Hematopoietic multipotent progenitor cell treated with erythropoietin and hydrocortisone succinate and interleukin-3 and kit ligand, for 4 days (in vitro differentiated cells): ENCODE measurements at regions not wholly inside any gene's neighbourhood (a gene's known extent, or its start where the extent isn't known, plus 50 kb on each side); places are given as distances from the start of the nearest gene placed in this dataset.
"Not testable (repeated sequence)": the region's sequence is repeated elsewhere in the genome, so short reads cannot be mapped to it uniquely, and the experiment has no call there.

Experiments
- DNase-seq: peaks from one replicate; pipeline ENCODE4 v3.0.0-alpha.2; 2015

DNA sequence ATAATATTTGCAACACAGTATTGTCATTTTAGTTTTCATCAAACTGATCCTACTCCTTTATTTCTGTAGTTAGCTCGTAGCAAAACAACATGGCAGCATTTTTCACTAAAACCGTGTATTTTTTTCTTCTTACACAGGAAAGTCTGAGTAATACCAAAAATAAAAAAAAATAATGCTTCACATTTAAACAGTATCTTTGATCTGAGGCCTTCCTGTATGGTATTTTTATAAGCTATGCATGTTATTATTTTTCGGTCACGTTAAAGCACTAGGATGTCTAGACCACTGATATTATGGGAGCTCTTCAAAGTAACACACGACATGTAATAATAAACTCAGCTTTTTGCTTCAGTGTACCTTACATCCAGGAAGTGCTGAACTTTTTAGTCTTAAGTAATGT, 94.1 kb upstream of the SRD5A3 start:
- no peak for DNase-seq

DNA sequence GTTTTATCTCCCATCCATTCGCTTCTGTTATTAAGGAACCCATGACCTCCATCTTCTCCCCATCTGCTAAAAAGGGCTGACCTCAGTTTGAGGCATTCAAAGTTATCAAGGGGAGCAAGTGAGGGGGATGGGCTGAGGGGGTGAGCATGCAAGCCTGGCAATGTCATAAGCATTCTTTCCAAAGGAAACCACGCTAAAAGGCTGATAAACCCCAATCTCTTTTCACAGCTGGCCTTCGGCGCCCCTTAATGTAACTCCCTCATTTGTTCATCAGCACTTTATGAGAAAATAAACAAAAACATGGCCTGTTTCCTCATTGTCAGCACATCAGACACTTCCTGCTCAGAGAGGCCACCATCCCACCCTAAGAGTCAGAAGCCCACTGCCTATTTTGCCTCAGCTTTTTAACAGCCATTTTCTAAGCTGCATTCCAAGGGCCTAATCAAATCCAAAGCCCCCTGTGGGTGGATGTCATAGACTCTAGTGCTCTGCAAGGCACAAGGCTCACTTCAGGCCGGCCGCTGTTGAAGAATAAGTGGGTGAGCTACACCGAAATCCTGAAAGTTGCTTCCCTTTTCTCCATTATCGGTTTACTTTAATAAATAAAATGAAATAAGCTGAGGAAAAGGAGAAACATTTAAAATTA, 92.0 kb upstream of the SRD5A3 start:
- DNase-seq, result peak; percentile 77

DNA sequence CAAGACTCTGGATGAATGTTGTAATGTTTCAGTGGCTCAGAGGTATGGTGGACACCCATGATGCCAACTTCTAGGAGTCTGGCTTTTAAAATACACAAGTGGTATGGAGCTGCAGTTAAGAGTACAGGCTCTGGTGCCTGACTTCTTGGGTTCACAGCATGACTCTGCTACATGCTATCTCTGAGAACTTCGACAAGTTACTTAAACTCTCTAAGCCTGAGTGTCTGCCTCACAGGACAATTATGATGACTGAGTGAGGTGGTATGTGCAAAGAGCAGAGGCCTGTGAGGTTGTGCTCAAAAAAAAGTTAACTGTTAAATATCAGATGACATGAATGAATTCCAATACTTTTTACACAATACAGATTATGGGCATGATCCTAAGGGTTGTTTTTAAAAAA, 90.9 kb upstream of the SRD5A3 start:
- DNase-seq, result no peak

DNA sequence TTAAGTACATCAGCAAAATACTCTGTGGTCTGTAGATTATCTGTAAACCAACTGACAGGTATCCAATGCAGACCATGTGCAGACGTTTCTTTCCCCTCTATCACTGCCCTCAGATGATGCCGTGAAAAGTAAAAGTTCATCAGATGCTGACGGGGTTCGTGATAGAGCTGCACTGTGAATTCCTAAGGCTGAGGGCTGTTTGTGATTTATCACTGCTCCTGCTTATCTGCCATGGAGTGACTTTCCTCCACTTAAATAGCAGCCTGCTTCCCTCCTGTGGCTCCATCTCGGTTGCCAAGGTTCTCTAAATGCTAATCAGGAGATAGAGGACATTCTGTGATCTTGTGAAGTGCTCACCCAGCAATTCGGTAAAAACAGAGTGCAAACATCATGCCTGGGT, 89.3 kb upstream of the SRD5A3 start:
- DNase-seq, result peak; percentile 39

DNA sequence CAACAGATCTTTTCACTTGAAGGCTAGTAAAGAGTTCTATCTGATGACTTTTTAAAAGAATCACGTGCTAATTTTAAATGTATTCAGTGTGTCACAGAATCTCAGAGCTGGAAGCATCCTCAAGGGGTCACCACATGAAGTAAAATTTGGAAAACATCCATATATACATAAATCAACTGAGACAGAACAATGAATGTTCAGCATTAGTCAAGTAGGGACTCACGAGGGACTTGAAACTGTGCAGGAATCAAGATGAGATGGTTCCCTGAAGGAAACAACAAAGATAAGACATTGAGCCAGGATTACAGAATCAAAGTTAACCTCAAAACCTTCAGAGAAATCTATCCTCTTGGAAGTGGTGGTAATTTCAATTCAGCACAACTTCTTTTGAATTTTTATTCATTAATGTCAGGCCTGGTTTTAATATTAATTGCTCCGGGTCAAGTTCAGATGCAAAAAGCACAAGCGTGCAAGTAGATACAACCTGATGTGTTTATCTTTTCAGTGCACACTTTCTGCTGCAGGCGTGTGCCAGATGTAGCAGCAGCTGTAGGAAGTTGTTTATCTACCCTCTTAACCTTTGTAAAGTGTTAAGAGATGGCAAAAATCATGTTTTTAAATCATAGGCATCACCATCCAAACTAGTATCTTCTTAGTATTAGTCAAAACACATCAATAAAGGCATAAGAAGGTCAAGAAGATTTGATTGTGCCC, 87.7 kb upstream of the SRD5A3 start:
- DNase-seq, result peak; percentile 35

DNA sequence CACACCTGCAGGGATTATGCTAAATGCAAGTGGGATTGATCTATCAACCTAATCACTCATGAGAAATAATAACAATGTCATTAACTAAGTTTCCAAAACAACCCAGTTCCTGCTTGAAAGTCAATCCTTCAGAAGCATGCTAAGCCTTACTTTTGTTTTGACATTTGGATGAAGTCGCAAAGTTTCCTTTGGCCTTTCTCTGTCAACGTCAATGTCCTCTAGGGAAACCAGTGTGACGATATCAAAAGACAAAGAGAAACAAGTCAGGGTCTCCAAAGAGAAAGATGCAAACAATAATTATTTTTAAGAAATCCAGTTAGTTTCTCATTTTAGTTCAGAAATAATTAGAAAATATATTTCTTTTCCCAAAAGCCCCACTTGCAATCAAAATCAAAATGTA, 86.7 kb upstream of the SRD5A3 start:
- no peak for DNase-seq

DNA sequence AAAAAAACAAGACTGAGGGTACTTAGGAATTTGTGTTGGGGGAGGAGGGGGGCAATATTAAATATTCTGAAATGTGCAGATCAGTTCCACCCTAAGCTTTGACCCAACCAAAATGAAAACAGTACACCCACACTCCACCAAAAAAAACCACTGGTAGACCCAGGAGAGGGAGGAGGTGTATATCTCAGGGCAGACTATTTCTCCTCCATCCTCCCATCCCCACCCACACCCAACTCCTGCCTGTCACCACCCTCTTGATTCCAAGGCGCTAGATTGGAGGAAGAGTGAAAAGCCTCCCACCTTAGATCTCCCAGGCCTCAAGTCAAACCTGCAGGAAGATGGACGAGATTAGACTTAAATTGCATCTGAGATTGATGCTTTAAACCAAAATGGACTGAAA, 76.6 kb upstream of the SRD5A3 start:
- no peak for DNase-seq

DNA sequence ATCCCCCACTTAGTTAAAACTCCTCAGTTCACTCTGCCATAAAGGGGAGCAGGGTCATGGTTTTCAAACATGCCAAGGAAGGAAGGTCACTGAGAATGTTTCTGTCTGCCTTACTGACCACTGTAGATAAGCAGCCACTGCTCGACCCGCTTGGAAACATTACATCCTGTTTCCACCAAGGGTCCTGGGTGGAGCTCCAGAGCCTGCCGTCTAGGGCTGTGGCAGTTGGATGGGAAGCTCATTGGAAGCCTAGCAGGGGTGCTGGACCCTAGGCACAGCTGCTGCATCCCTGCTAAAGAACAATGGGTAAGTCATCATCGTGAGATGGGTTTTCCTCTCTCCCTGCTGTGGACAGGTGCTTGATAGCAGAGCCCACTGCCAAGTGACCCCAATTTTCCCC, 76.0 kb upstream of the SRD5A3 start:
- DNase-seq, result peak; percentile 32

DNA sequence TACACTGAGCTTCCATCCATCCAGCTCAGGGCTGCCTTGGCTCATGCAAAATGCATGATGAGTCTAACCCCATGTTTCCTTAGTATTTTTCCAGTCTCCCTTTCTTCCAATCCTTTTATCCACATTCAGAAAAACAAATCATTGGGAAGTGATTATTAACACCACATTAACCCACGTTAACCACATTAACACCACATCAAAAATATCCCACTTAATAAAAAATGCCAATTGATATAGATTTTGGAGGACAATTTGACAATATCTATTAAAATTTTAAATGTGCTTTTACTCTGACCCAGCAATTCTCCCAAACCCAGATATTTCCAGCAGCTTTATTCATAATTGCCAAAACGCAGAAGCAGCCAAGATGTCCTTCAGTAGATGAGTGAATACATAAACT, 75.6 kb upstream of the SRD5A3 start:
- no peak for DNase-seq

DNA sequence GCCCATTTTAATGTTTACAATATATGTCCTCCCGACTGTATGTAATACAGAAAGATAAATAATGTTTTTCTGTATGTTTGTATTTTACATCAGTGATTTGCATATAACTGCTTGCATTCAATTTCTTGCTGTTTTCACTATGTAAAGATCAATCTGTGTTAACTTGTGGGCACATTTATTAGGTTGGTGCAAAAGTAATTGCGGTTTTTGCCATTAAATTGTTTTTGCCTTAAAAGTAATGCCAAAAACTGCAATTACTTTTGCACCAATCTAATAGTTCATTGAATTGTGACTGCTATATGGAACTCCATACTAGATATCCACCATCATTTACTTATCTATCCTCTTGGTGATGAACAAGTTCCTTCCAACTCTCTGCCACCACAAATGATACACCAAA, 73.9 kb upstream of the SRD5A3 start:
- no peak for DNase-seq

DNA sequence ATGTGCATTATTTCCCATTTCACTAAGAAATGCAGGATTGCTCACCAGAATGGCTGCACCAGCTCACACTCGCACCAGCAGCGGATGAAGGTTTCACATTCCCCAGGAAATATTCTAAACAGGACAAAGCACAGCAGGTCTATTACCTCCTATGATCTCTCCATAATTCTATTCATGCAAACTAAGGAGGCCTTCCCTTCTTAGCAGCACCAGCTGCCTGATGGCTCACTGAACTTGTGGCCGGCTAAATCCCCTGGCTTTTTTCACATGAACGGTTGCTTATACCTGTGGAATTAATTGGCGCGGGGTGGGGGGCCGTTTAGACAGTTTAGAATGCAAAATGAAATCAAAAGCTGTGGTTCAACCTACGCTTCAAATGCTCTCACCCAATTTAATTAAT, 73.5 kb upstream of the SRD5A3 start:
- no peak for DNase-seq

DNA sequence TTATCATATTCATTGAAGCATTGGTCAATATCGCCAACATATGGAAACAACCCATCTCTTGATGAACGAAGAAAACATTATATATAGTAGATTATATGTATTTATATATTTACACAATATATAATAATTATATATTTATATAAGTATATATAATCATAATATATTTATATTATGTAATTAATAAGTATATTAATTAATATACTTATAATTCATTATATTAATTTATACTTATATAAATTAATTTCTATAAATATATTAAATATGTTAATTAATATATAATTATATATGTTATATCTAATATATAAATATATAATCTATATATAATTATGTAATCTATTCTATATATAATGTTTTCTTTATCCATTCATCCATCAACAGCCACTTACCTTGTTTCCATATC, 69.0 kb upstream of the SRD5A3 start:
- no peak for DNase-seq

DNA sequence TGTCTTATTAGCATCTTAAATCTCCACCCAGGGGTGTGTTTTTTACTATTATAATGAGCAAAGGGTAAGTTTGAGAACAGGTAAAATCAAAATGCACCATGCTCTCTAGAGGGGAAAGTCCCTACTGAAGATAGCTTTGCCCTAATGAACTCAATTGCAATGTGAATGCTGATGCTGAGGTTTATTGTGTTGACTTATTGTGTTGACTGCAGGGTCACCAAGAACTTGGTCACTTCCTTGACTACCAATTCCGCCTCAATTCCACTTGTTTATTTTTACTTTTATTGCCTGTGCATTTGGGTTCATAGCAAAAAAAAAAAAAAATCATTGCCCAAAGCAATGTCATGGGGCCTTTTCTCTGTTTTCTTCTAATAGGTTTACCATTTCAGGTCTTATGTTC, 67.7 kb upstream of the SRD5A3 start:
- DNase-seq, result no peak

DNA sequence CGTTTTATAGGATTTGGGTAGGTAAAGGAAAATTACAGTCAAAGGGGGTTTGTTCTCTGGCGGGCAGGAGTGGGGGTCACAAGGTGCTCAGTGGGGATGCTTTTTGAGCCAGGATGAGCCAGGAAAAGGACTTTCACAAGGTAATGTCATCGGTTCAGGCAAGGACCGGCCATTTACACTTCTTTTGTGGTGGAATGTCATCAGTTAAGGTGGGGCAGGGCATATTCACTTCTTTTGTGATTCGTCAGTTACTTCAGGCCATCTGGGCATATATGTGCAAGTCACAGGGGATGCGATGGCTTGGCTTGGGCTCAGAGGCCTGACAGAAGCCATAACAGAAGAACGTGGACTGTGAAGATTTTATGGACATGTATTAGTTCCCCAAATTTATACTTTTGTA, 65.6 kb upstream of the SRD5A3 start:
- DNase-seq, result not testable (repeated sequence)

DNA sequence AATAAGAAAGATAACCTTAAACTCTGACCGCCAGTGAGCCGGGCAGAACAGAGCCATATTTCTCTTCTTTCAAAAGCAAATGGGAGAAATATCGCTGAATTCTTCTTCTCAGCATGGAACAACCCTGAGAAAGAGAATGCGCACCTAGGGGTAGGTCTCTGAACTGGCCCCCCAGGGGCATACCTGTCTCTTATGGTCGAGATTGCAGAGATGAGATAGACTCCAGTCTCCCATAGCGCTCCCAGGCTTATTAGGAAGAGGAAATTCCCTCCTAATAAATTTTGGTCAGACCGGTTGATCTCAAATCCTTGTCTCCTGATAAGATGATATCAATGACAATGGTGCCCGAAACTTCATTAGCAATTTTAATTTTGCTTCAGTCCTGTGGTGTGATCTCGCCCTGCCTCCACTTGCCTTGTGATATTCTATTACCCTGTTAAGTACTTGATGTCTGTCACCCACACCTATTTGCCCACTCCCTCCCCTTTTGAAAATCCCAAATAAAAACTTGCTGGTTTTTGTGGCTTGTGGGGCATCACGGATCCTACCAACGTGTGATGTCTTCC, 64.8 kb upstream of the SRD5A3 start:
- DNase-seq, result not testable (repeated sequence)

DNA sequence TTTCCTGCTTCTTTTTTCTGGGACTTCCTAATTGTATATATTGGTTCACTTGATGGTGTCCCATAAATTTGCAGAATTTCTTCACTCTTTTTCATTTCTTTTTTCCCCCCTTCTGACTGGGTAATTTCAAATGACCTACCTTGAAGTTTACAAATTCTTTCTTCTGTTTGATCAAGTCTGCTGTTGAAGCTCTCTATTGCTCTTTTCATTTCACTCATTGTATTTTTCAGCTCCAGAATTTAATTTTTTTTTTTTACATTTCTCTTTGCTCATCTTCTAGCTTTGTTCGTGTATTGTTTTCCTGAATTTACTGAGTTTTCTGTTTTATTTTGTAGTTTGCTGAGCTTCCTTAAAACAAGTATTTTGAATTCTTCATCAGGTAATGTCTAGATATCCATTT, 61.7 kb upstream of the SRD5A3 start:
- DNase-seq, result no peak

DNA sequence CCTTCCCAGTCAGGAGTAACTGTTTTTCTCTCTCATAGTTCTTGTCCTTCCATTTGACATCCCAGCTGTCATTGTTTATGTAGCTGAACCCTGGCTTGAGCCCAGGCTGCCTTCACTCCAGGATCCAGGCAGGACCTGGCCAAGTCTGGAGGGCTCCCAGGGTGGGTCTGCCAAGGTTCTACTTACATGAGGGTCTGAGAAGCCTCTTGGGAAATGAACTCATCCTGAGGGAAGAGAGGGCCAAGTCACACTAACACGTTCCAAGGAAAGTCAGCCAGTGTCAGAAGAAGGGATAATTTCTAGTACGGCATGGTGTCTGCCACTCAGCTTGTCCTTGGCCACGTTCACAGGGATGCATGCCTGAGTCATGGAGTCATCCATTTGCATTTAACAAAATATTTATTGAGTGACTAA, 54.8 kb upstream of the SRD5A3 start:
- DNase-seq, result no peak

DNA sequence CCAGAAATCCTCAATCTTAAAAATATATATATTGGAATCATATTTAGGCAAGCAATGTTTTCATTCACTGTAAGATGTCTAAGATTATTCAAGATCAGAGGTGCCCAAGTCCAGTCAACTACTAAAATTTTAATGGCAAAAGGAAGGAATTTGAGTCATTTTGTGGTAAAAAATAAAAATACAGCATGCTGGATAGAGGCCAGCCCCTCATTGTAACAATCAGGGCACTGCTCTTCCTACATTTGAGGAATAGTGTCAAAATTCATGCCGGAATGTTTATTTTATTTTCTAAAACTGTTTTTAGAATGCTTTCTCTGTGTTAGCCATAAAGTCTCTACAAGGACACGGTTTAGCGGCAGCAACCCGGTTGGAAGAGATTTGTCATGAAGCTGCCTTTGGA, 49.9 kb upstream of the SRD5A3 start:
- no peak for DNase-seq
